ENCODE measurements at regions not wholly inside any gene's neighbourhood (a gene's known extent, or its start where the extent isn't known, plus 50 kb on each side); places are given as distances from the start of the nearest gene placed in this dataset.
A peak's percentile ranks its signal among the peaks of the same experiment; 100 is the strongest.

- peak; percentile 88 to 94 for DNase-seq
- TF ChIP-seq POLR2A (IDR thresholded peaks at IDR 0.05; ENCODE audit: low read length) = no peak
- no peak for TF ChIP-seq GATA1 (IDR thresholded peaks at IDR 0.05; ENCODE audit: low read depth, low read length)
These were observed 51.5 kb upstream of the LRRC32 start for GRCh38 chr11:76721755-76722677.

GRCh38 chr11:76723142-76723541 lies 52.6 kb upstream of the LRRC32 start:
- no peak for DNase-seq
- TF ChIP-seq POLR2A (IDR thresholded peaks at IDR 0.05; ENCODE audit: low read length) (no peak), GATA1 (IDR thresholded peaks at IDR 0.05; ENCODE audit: low read depth, low read length) (no peak)

- no peak for DNase-seq
- no peak for TF ChIP-seq POLR2A (IDR thresholded peaks at IDR 0.05; ENCODE audit: low read length)
These were observed 53.0 kb upstream of the LRRC32 start for GRCh38 chr11:76723548-76723947.

GRCh38 chr11:76724171-76724768 lies 53.7 kb upstream of the LRRC32 start:
- no peak for TF ChIP-seq POLR2A (IDR thresholded peaks at IDR 0.05; ENCODE audit: low read length)
- TF ChIP-seq GATA1 (IDR thresholded peaks at IDR 0.05; ENCODE audit: low read depth, low read length) = no peak
- DNase-seq = peak in 1 of 2 experiments; percentile 13

GRCh38 chr11:76728227-76728626 lies 54.9 kb upstream of the TSKU start:
- no peak for TF ChIP-seq GATA1 (IDR thresholded peaks at IDR 0.05; ENCODE audit: low read depth, low read length)
- no peak for TF ChIP-seq POLR2A (IDR thresholded peaks at IDR 0.05; ENCODE audit: low read length)
- no peak for DNase-seq

GRCh38 chr11:76728778-76729177 lies 54.4 kb upstream of the TSKU start:
- no peak for DNase-seq
- no peak for TF ChIP-seq POLR2A (IDR thresholded peaks at IDR 0.05; ENCODE audit: low read length)
- no peak for TF ChIP-seq GATA1 (IDR thresholded peaks at IDR 0.05; ENCODE audit: low read depth, low read length)

GRCh38 chr11:76729214-76729613 lies 53.9 kb upstream of the TSKU start:
- DNase-seq = peak; percentile 24 to 27
- TF ChIP-seq GATA1 (IDR thresholded peaks at IDR 0.05; ENCODE audit: low read depth, low read length) (no peak), POLR2A (IDR thresholded peaks at IDR 0.05; ENCODE audit: low read length) (no peak)

- DNase-seq = no peak
- TF ChIP-seq GATA1 (IDR thresholded peaks at IDR 0.05; ENCODE audit: low read depth, low read length) = no peak
- no peak for TF ChIP-seq POLR2A (IDR thresholded peaks at IDR 0.05; ENCODE audit: low read length)
These were observed 52.1 kb upstream of the TSKU start for GRCh38 chr11:76730887-76731565.

- DNase-seq = no peak
- TF ChIP-seq POLR2A (IDR thresholded peaks at IDR 0.05; ENCODE audit: low read length) (no peak), GATA1 (IDR thresholded peaks at IDR 0.05; ENCODE audit: low read depth, low read length) (no peak)
These were observed 50.5 kb upstream of the TSKU start for GRCh38 chr11:76732643-76733042.

All from erythroblast (primary cell).